Coronary artery (tissue), 2 donors: ENCODE measurements at regions not wholly inside any gene's neighbourhood (a gene's known extent, or its start where the extent isn't known, plus 50 kb on each side); places are given as distances from the start of the nearest gene placed in this dataset.

ENCODE experiments used
- DNase-seq: peaks from one replicate; pipeline ENCODE4 v3.0.0-alpha.2; 2017; ENCODE audit warnings: low spot score
- H3K27ac ChIP-seq, 2 donors: fragments of 200-600 bp; sonication (generic); one replicate each; pipeline ENCODE4 v1.5.1; 2016 to 2019
- H3K4me3 ChIP-seq: fragments of 200-600 bp; sonication (generic); 2 replicates; pipeline ENCODE4 v1.5.1; 2016; ENCODE audit warnings: mild to moderate bottlenecking, moderate library complexity
- CTCF ChIP-seq: fragments of 200-600 bp; sonication (generic); IDR thresholded peaks from one replicate; pipeline ENCODE4 v1.5.1; 2019; ENCODE audit warnings: antibody characterized with exemption

DNA sequence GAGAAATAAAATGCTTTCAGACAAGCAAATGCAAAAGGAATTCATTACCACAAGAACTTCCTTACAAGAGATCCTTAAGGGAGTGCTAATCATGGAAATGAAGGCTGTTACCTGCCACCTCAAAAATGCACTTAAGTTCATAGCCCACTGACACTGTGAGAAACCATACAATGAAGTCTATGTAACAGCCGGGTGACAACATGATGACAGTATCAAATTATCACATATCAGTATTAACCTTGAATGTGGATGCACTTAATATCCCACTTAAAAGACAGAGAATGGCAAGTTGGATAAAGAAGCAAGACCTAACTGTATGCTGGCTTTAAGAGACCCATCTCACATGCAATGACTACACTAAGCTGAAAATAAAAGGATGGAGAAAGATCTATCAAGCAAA is 403.4 kb upstream of the MC4R start:
- no peak for TF ChIP-seq CTCF
- Histone ChIP-seq H3K4me3 (no peak overlapping the region), H3K27ac (no peak overlapping the region)
- DNase-seq = no peak

DNA sequence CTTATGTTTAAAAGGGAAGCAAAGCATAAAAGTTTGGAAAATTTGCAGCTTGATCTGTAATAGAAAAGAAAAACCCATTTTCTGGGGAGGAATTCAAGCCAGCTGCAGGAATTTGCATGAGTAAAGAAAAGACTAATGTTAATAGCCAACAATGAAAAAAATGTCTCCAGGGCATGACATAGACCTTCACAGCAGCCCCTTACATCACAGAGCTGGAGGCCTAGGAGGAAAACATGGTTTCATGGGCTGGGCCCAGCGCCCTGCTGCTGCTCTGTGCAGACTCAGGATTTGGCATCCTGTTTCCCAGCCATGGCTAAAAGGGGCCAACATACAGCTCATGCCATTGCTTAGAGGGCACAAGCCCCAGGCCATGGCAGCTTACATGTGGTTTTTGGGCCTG is 411.6 kb upstream of the MC4R start:
- no peak for TF ChIP-seq CTCF
- DNase-seq = no peak
- no peak overlapping the region for H3K4me3 ChIP-seq
- no peak overlapping the region for H3K27ac ChIP-seq

DNA sequence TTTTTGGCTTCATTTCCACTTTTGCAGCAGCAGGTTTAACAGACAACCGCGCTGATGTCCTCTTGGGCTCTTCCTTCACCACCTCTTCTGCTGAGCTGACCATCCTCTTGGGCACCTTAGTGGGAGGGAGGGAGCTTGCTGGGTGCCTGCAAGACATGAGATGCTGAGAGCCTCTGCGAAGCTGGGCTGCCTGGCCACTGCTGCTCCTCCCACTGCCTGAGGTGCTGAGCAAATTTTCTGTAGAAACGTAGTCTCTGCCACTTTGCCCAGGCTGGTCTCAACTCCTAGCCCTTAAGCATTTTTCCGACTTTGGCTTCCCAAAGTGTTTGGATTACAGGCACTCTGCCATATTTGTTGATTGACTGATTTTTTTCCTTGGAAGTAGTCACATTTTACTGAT is 422.2 kb upstream of the MC4R start:
- no peak for TF ChIP-seq CTCF
- Histone ChIP-seq H3K4me3 (no peak overlapping the region), H3K27ac (no peak overlapping the region)
- DNase-seq = no peak

- TF ChIP-seq CTCF = no peak
- Histone ChIP-seq H3K4me3 (no peak overlapping the region), H3K27ac (no peak overlapping the region)
- DNase-seq = no peak
Measured at GRCh38 chr18:60804415-60804814, 431.8 kb upstream of the MC4R start.

DNA sequence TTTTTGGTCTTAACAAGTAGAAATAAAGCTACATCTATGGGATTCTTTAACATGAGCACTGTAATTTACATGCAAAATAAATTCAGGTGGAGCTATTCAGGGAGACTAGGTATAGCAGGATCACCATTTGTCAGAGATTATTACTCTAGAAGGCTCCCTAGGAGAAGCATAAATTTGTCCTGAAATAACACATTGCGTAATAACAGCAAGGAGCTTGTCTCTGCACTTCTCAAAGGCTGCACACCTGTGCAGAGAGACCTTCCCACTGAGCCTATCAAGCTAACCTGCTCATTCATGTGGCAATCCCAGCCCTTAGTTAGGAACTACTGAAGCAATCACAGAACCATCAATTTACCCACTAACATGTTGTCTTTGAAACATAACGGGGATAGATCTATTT is 437.4 kb upstream of the MC4R start:
- DNase-seq = no peak
- no peak for TF ChIP-seq CTCF
- Histone ChIP-seq H3K27ac (no peak overlapping the region), H3K4me3 (no peak overlapping the region)

DNA sequence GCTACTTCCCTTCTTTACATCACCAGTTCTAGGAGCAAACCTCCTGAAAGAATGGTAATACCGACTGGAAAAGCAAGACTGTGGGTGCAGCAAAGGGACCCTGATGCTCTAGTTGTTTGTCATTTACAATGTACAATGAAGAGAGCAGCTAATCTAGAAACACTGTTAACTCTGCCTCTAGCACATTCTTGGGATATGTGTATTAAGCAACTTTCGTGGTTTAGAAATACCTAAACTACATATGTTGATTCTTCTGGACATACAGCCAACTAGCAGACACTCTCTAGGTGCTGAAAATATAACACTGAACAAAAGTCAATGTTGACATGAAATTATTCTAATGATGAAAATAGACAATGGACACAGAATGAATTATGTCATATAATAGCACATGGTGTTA is 440.3 kb upstream of the MC4R start:
- no peak for TF ChIP-seq CTCF
- no peak overlapping the region for H3K27ac ChIP-seq
- no peak for DNase-seq
- H3K4me3 ChIP-seq = no peak overlapping the region

DNA sequence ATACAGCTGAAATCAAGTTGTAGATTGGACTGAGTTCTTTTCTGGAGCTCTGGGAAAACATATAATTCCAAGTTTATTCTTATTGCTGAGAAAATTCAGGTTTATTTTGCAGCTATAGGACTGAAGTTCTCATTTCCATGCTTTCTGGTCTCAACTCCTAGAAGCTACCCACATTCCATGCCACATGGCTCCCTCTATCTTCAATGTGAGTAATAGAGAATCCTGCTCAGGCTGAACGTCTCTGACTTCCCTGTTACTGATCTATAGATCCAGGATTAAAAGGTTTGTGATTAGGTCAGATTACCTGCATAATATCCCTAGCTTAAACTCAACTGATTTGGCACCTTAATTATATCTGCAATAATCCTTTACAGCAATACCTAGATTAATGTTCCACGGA is 453.8 kb upstream of the MC4R start:
- no peak for TF ChIP-seq CTCF
- no peak overlapping the region for H3K27ac ChIP-seq
- no peak overlapping the region for H3K4me3 ChIP-seq
- DNase-seq = no peak
